K562 (cell line): ENCODE measurements at regions not wholly inside any gene's neighbourhood (a gene's known extent, or its start where the extent isn't known, plus 50 kb on each side); places are given as distances from the start of the nearest gene placed in this dataset.
A peak's percentile ranks its signal among the peaks of the same experiment; 100 is the strongest.

Experiments
- CEBPB ChIP-seq: fragments of 450-650 bp; IDR thresholded peaks from 2 replicates; pipeline ENCODE4 v1.6.1; 2016; ENCODE audit warnings: missing genetic modification characterization, missing compliant biosample characterization
- CTBP1 ChIP-seq: fragments of 450-650 bp; IDR thresholded peaks from 2 replicates; pipeline ENCODE4 v1.6.1; 2016; ENCODE audit warnings: borderline replicate concordance
- GATAD2A ChIP-seq: fragments of 450-650 bp; IDR thresholded peaks from 2 replicates; pipeline ENCODE4 v1.6.1; 2017
- HMG20A ChIP-seq: fragments of 450-650 bp; formaldehyde crosslinking; conservative IDR thresholded peaks from 2 replicates; pipeline ENCODE4 v1.4.0; 2020; ENCODE audit warnings: mild to moderate bottlenecking, mixed read lengths
- KDM4B ChIP-seq, 2 experiments: fragments of 450-650 bp in 1 of 2; sonication (generic) in 1 of 2; IDR thresholded peaks; 2 replicates each; pipeline ENCODE4 v1.6.1; 2016 to 2017; ENCODE audit warnings: borderline replicate concordance in 2 of 2, antibody characterized with exemption in 1 of 2, low read depth in 1 of 2, mild to moderate bottlenecking in 1 of 2
- LEF1 ChIP-seq: fragments of 450-650 bp; IDR thresholded peaks from 2 replicates; pipeline ENCODE4 v1.6.1; 2016; ENCODE audit warnings: mild to moderate bottlenecking
- MAFK ChIP-seq: IDR thresholded peaks from 2 replicates; pipeline ENCODE4 v1.6.1; 2011; ENCODE audit warnings: low read length, improper control_type of control experiment
- MBD2 ChIP-seq: sonication (generic); IDR thresholded peaks from 2 replicates; pipeline ENCODE4 v1.6.1; 2016; ENCODE audit warnings: low read depth, borderline replicate concordance
- MEIS2 ChIP-seq: fragments of 450-650 bp; IDR thresholded peaks from 2 replicates; pipeline ENCODE4 v1.6.1; 2014; ENCODE audit warnings: mild to moderate bottlenecking; ENCODE audit not compliant: partially characterized antibody
- NFRKB ChIP-seq: fragments of 450-650 bp; IDR thresholded peaks from 2 replicates; pipeline ENCODE4 v1.6.1; 2016; ENCODE audit warnings: low read depth
- NR2C2 ChIP-seq, 2 experiments: fragments of 200-800 bp in 1 of 2; sonication (Bioruptor generic) in 1 of 2; sonication (generic) in 1 of 2; formaldehyde crosslinking in 1 of 2; IDR thresholded peaks; 2 replicates each; pipeline versions ENCODE4 v1.6.1 to v1.8.0; 2016 to 2022; ENCODE audit warnings: mild to moderate bottlenecking in 1 of 2, missing compliant biosample characterization in 1 of 2, missing genetic modification characterization in 1 of 2, missing genetic modification reagents in 1 of 2
- SMAD4 ChIP-seq: fragments of 250-450 bp; sonication (Bioruptor Pico); conservative IDR thresholded peaks from 2 replicates; pipeline ENCODE4 v1.8.0; 2021; ENCODE audit warnings: inconsistent platforms, mild to moderate bottlenecking, moderate library complexity
- SOX6 ChIP-seq: fragments of 450-650 bp; IDR thresholded peaks from 2 replicates; pipeline ENCODE4 v1.6.1; 2014; ENCODE audit warnings: mild to moderate bottlenecking
- TEAD1 ChIP-seq, 2 experiments: fragments of 450-650 bp in 1 of 2; sonication (generic) in 1 of 2; formaldehyde crosslinking; IDR thresholded peaks; 2 replicates each; pipeline versions ENCODE4 v1.4.0 to v1.8.0; 2020 to 2022; ENCODE audit warnings: mild to moderate bottlenecking in 2 of 2, missing genetic modification reagents in 1 of 2
- ZBTB8A ChIP-seq: fragments of 450-650 bp; IDR thresholded peaks from 2 replicates; pipeline ENCODE4 v1.6.1; 2018; ENCODE audit warnings: mild to moderate bottlenecking, moderate library complexity; ENCODE audit not compliant: partially characterized antibody
- ZNF644 ChIP-seq: fragments of 200-800 bp; sonication (Bioruptor generic); IDR thresholded peaks from 2 replicates; pipeline ENCODE4 v1.6.1; 2016; ENCODE audit warnings: low read depth, missing genetic modification characterization, missing compliant biosample characterization
- ZNF778 ChIP-seq: fragments of 450-650 bp; formaldehyde crosslinking; IDR thresholded peaks from 2 replicates; pipeline ENCODE4 v1.4.0; 2020; ENCODE audit warnings: mild to moderate bottlenecking, moderate library complexity
- TF ChIP-seq, protein P1 (sequence below): fragments of 450-650 bp; IDR thresholded peaks from 2 replicates; pipeline ENCODE4 v1.6.1; 2016; ENCODE audit warnings: low read depth, mild to moderate bottlenecking, moderate library complexity
- TF ChIP-seq, protein P2 (sequence below), 2 experiments: fragments of 450-650 bp; IDR thresholded peaks; 2 replicates each; pipeline ENCODE4 v1.6.1; 2016; ENCODE audit warnings: mild to moderate bottlenecking in 2 of 2, borderline replicate concordance in 1 of 2, low read depth in 1 of 2, moderate library complexity in 1 of 2

DNA sequence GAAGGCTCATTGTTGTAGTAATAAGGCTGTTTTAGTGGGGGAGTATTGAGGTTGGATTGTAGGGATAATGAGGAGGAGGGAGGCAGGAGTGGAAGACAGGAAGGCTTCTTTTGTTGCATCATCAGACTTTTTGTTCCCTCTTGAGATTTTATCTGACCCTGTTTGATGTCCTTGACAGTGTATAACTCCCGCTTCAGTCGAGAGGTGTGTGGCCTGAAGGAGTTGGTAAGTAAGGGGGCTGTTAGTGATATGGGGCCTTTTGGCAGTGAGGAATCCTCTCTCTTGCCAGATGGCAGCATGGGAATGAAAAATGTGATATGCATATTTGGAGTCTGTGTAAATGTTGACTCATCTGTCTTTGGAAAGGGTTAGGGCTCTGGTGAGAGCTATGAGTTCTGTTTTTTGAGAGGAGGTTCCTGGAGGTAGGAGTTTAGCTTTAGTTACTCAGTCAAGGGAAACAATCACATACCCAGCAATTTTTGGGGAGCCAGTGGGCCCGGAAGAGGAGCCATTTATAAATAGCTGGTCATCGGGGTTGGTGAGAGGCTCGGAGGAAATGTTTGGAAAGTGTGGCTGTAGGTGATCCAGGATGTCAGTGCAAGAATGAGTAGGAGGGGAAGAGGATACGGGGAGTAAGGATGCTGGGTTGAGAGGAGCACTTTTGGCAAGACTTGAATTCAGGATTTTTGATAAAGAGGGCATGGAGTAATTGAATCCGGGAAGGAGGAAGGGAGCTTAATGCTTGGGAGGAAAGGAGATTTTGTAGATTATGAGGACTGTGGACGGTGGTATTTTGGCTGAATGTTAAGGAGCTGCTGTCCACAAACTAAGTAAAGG lies 136.7 kb upstream of the ETV3 start (continued):
- TF ChIP-seq ZBTB8A (no peak), MEIS2 (peak; percentile 89), CTBP1 (peak; percentile 94), SMAD4 (CRISPR knock-in tag) (peak; percentile 58), GATAD2A (0 out of 2 replicates have a peak, but pooled peaks have one; percentile 10), KDM4B (IDR thresholded peaks at IDR 0.05; ENCODE audit: borderline replicate concordance in 2 of 2, low read depth in 1 of 2) (no peak), NR2C2 (CRISPR knock-in tag; IDR thresholded peaks at IDR 0.05) (no peak), NR2C2 (tag; IDR thresholded peaks at IDR 0.05) (peak; percentile 24; the same call in 1 of the 2 replicates), NFRKB (0 out of 2 replicates have a peak, but pooled peaks have one; percentile 4), TEAD1 (CRISPR knock-in tag; IDR thresholded peaks at IDR 0.05) (peak in 1 of 2 experiments; percentile 50; a peak in 1 of 4 replicates), LEF1 (peak; percentile 46; the same call in 1 of the 2 replicates), MBD2 (peak; percentile 16; the same call in 1 of the 2 replicates), ZNF778 (no peak), HMG20A (CRISPR knock-in tag) (no peak), ZNF644 (0 out of 2 replicates have a peak, but pooled peaks have one; percentile 4), CEBPB (tag) (peak; percentile 96), MAFK (peak; percentile 41), SOX6 (peak; percentile 93)
- TF ChIP-seq, protein P1, sequence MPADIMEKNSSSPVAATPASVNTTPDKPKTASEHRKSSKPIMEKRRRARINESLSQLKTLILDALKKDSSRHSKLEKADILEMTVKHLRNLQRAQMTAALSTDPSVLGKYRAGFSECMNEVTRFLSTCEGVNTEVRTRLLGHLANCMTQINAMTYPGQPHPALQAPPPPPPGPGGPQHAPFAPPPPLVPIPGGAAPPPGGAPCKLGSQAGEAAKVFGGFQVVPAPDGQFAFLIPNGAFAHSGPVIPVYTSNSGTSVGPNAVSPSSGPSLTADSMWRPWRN = peak; percentile 32; the same call in 1 of the 2 replicates
- TF ChIP-seq, protein P2, sequence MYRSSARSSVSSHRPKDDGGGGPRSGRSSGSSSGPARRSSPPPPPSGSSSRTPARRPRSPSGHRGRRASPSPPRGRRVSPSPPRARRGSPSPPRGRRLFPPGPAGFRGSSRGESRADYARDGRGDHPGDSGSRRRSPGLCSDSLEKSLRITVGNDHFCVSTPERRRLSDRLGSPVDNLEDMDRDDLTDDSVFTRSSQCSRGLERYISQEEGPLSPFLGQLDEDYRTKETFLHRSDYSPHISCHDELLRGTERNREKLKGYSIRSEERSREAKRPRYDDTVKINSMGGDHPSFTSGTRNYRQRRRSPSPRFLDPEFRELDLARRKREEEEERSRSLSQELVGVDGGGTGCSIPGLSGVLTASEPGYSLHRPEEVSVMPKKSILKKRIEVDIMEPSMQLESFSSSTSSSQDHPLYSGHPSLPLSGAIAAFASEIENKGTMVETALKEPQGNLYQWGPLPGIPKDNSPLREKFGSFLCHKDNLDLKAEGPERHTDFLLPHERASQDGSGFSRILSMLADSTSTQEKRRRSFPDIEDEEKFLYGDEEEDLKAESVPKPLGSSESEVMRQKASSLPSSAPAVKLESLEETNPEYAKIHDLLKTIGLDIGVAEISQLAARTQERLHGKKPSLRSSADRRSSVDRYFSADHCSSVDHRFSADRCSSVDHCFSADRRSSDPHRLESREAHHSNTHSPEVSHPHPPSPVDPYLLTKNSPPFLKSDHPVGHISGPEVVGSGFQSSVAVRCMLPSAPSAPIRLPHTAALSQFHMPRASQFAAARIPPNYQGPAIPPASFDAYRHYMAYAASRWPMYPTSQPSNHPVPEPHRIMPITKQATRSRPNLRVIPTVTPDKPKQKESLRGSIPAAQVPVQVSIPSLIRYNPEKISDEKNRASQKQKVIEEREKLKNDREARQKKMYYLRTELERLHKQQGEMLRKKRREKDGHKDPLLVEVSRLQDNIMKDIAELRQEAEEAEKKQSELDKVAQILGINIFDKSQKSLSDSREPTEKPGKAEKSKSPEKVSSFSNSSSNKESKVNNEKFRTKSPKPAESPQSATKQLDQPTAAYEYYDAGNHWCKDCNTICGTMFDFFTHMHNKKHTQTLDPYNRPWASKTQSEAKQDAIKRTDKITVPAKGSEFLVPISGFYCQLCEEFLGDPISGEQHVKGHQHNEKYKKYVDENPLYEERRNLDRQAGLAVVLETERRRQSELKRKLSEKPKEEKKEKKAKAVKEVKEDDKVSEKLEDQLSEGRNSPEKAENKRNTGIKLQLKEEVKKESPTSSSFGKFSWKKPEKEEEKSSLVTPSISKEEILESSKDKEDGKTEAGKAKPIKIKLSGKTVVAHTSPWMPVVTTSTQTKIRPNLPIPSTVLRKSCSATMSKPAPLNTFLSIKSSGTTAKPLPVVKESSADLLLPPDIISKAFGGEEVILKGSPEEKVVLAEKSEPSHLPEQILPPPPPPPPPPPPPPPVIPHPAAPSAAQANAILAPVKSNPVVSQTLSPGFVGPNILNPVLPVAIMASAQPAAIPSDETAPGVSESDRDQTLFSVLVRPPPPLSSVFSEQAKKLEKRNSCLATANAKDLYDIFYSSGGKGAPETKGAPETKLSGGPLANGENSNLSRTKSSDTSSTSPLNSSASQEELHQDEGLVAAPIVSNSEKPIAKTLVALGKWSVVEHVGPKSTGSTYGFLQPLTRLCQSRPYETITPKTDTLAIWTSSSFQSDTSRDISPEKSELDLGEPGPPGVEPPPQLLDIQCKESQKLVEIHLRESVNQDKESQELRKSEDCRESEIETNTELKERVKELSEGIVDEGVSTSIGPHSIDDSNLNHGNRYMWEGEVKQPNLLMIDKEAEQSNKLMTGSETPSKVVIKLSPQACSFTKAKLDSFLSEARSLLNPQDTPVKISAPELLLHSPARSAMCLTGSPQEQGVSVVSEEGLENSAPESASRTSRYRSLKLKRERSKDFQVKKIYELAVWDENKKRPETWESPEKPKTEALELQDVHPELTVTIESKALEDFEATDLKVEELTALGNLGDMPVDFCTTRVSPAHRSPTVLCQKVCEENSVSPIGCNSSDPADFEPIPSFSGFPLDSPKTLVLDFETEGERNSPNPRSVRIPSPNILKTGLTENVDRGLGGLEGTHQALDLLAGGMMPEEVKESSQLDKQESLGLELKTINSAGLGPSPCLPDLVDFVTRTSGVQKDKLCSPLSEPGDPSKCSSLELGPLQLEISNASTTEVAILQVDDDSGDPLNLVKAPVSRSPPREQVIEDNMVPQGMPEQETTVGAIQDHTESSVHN (IDR thresholded peaks at IDR 0.05; ENCODE audit: borderline replicate concordance in 1 of 2, low read depth in 1 of 2) = peak in 1 of 2 experiments; percentile 73; a peak in 2 of 4 replicates
